ENCODE measurements at regions not wholly inside any gene's neighbourhood (a gene's known extent, or its start where the extent isn't known, plus 50 kb on each side); places are given as distances from the start of the nearest gene placed in this dataset.

DNA sequence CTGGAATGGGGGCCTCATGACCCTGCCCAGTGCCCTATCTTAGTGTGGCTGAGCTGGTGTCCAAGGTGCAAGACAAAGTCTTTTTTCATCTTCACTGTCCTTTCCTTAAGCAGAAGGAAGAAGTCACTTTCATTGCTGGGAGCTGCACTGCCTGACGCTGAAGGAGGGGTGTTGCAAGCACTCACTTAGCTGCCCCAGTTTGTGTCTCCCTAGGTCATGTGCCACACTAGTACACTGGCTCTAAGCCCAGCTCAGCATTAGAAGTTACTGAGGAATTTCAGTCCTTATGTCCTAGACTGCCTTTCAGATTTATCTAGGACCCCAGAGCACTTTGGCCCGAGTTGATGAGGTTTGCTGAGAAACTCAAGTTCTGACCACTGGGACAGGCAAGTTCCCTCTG, 952.0 kb upstream of the USP15 start:
- TF ChIP-seq POLR2AphosphoS5 (IDR thresholded peaks at IDR 0.05) = no peak
- TF ChIP-seq, protein P1, sequence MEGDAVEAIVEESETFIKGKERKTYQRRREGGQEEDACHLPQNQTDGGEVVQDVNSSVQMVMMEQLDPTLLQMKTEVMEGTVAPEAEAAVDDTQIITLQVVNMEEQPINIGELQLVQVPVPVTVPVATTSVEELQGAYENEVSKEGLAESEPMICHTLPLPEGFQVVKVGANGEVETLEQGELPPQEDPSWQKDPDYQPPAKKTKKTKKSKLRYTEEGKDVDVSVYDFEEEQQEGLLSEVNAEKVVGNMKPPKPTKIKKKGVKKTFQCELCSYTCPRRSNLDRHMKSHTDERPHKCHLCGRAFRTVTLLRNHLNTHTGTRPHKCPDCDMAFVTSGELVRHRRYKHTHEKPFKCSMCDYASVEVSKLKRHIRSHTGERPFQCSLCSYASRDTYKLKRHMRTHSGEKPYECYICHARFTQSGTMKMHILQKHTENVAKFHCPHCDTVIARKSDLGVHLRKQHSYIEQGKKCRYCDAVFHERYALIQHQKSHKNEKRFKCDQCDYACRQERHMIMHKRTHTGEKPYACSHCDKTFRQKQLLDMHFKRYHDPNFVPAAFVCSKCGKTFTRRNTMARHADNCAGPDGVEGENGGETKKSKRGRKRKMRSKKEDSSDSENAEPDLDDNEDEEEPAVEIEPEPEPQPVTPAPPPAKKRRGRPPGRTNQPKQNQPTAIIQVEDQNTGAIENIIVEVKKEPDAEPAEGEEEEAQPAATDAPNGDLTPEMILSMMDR (IDR thresholded peaks at IDR 0.05) = no peak

All from breast epithelium (tissue), 3 donors.